22Rv1 (cell line): ENCODE measurements at regions not wholly inside any gene's neighbourhood (a gene's known extent, or its start where the extent isn't known, plus 50 kb on each side); places are given as distances from the start of the nearest gene placed in this dataset.

Experiments
- CTCF ChIP-seq: fragments of 450-650 bp; IDR thresholded peaks from 2 replicates; pipeline ENCODE4 v1.5.1; 2017; ENCODE audit warnings: mild to moderate bottlenecking
- ZFX ChIP-seq: fragments of 450-650 bp; IDR thresholded peaks from 2 replicates; pipeline ENCODE4 v1.6.1; 2017; ENCODE audit warnings: antibody characterized with exemption, borderline replicate concordance

GRCh38 chr1:47612819-47613218 is 175.0 kb downstream of the FOXD2 start:
- TF ChIP-seq CTCF (no peak), ZFX (no peak)
